HG03575 (cell line): ENCODE measurements at regions not wholly inside any gene's neighbourhood (a gene's known extent, or its start where the extent isn't known, plus 50 kb on each side); places are given as distances from the start of the nearest gene placed in this dataset.

ENCODE experiments used
- ATAC-seq: cut with Tn5 transposase; IDR thresholded peaks from one replicate; pipeline ENCODE4 v1.9.1; 2021; ENCODE audit not compliant: unreplicated experiment, insufficient number of reproducible peaks, low FRiP score; ENCODE audit errors: extremely low read depth

- ATAC-seq: no peak
Observed at GRCh38 chr1:96334236-96334557, 387.4 kb upstream of the PTBP2 start.

- no peak for ATAC-seq
Observed at GRCh38 chr1:96338622-96339021, 383.0 kb upstream of the PTBP2 start.

- ATAC-seq: no peak
Observed at GRCh38 chr1:96340686-96341085, 380.9 kb upstream of the PTBP2 start.

GRCh38 chr1:96346719-96347118, 374.9 kb upstream of the PTBP2 start:
- no peak for ATAC-seq

GRCh38 chr1:96349896-96350295, 371.7 kb upstream of the PTBP2 start:
- ATAC-seq: no peak

- ATAC-seq: no peak
Observed at GRCh38 chr1:96352733-96353132, 368.9 kb upstream of the PTBP2 start.

GRCh38 chr1:96355521-96355920, 366.1 kb upstream of the PTBP2 start:
- no peak for ATAC-seq

- no peak for ATAC-seq
Observed at GRCh38 chr1:96355961-96356360, 365.6 kb upstream of the PTBP2 start.

GRCh38 chr1:96357141-96357765, 364.3 kb upstream of the PTBP2 start:
- no peak for ATAC-seq

- ATAC-seq: no peak
Observed at GRCh38 chr1:96358057-96358456, 363.5 kb upstream of the PTBP2 start.

- no peak for ATAC-seq
Observed at GRCh38 chr1:96360036-96360795, 361.4 kb upstream of the PTBP2 start.

- no peak for ATAC-seq
Observed at GRCh38 chr1:96361271-96361856, 360.2 kb upstream of the PTBP2 start.

- no peak for ATAC-seq
Observed at GRCh38 chr1:96361961-96362360, 359.6 kb upstream of the PTBP2 start.

GRCh38 chr1:96362623-96363022, 359.0 kb upstream of the PTBP2 start:
- peak; percentile 67 for ATAC-seq

- no peak for ATAC-seq
Observed at GRCh38 chr1:96363826-96364225, 357.8 kb upstream of the PTBP2 start.

- no peak for ATAC-seq
Observed at GRCh38 chr1:96364576-96364975, 357.0 kb upstream of the PTBP2 start.

- no peak for ATAC-seq
Observed at GRCh38 chr1:96365076-96365475, 356.5 kb upstream of the PTBP2 start.

GRCh38 chr1:96365596-96366390, 355.8 kb upstream of the PTBP2 start:
- ATAC-seq: no peak

GRCh38 chr1:96366516-96366915, 355.1 kb upstream of the PTBP2 start:
- ATAC-seq: no peak

GRCh38 chr1:96367791-96368190, 353.8 kb upstream of the PTBP2 start:
- ATAC-seq: no peak
